ENCODE measurements at regions not wholly inside any gene's neighbourhood (a gene's known extent, or its start where the extent isn't known, plus 50 kb on each side); places are given as distances from the start of the nearest gene placed in this dataset.

DNA sequence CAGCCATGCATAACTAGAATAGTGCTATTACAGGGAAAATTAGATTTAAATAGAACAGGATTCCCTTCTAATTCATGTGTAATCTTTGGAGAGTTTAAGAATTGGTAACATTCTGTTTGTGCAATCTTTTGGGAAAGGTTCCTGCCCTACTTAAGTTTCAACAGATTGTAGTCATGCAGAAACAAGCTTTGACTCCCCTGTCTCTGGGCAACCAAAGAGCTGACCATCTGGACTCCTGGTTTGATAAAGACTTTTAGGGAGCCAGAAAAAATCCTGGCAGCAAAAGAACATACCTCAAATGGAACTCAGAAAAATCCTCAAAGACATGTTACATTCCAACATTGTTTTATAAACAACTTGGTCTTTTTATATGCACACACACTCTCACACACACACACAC is 191.1 kb upstream of the NEIL3 start:
- Histone ChIP-seq H3K9me3 (ENCODE audit: low read length) (no peaks in the 10 kb centered on the region), H3K36me3 (ENCODE audit: insufficient read depth, low read length) (no peaks in the 10 kb centered on the region), H3K27ac (ENCODE audit: low read depth, low read length) (no peak overlapping the region), H3K27me3 (ENCODE audit: control insufficient read depth in 1 of 2, insufficient read depth in 2 of 2, low read length in 2 of 2) (no peaks in the 10 kb centered on the region), H3K4me3 (ENCODE audit: low read depth in 1 of 2, low read length in 2 of 2) (no peak overlapping the region), H3K9ac (ENCODE audit: low read length) (no peak overlapping the region), H3K4me1 (ENCODE audit: insufficient read depth, low read length) (no peaks in the 10 kb centered on the region)

DNA sequence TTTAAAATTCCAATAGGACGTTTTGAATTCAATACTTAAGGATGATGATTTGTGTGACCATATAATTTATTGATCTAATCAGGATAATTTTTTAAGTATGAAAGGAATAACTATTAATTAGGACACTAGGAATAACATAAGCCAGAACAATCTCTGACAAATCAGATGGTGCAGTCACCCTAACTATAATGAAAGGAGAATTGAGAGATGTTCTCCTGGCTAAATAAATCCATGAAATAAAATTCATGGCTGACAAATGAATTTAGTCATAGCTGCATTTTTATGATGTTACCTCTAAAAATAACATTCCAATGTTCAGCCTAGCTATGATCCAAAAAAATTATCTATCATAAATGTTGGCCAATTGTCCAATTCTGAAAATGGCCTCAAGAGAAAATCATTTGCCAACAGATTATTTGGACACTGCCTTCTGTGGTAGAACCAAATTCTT is 190.6 kb upstream of the NEIL3 start:
- Histone ChIP-seq H3K27ac (ENCODE audit: low read depth, low read length) (no peak overlapping the region), H3K4me3 (ENCODE audit: low read depth in 1 of 2, low read length in 2 of 2) (no peak overlapping the region), H3K27me3 (ENCODE audit: control insufficient read depth in 1 of 2, insufficient read depth in 2 of 2, low read length in 2 of 2) (no peaks in the 10 kb centered on the region), H3K4me1 (ENCODE audit: insufficient read depth, low read length) (no peaks in the 10 kb centered on the region), H3K9me3 (ENCODE audit: low read length) (no peaks in the 10 kb centered on the region), H3K9ac (ENCODE audit: low read length) (no peak overlapping the region), H3K36me3 (ENCODE audit: insufficient read depth, low read length) (no peaks in the 10 kb centered on the region)

DNA sequence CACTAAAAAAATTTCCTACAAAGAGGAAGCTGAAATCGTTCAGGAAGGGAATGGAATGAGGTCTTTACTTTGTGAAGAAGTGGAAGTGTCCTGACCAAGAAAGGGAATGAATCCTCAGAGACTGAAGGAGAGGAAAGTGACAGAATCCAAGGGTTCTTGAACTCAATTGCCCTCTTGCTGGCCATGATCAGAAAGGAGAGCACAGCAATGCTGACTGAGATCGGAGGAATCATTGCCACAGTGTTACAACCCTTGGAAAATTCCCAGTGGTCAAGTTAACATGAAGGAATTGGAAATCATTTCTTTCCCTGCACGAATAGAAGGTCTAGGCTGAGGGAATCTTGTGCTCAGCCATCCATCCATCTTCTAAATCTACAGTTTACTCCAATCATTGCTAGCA is 190.0 kb upstream of the NEIL3 start:
- H3K9me3 ChIP-seq (ENCODE audit: low read length) = no peaks in the 10 kb centered on the region
- no peaks in the 10 kb centered on the region for H3K4me1 ChIP-seq (ENCODE audit: insufficient read depth, low read length)
- no peak overlapping the region for H3K9ac ChIP-seq (ENCODE audit: low read length)
- no peaks in the 10 kb centered on the region for H3K36me3 ChIP-seq (ENCODE audit: insufficient read depth, low read length)
- no peaks in the 10 kb centered on the region for H3K27me3 ChIP-seq (ENCODE audit: control insufficient read depth in 1 of 2, insufficient read depth in 2 of 2, low read length in 2 of 2)
- no peak overlapping the region for H3K27ac ChIP-seq (ENCODE audit: low read depth, low read length)
- H3K4me3 ChIP-seq (ENCODE audit: low read depth in 1 of 2, low read length in 2 of 2) = no peak overlapping the region

DNA sequence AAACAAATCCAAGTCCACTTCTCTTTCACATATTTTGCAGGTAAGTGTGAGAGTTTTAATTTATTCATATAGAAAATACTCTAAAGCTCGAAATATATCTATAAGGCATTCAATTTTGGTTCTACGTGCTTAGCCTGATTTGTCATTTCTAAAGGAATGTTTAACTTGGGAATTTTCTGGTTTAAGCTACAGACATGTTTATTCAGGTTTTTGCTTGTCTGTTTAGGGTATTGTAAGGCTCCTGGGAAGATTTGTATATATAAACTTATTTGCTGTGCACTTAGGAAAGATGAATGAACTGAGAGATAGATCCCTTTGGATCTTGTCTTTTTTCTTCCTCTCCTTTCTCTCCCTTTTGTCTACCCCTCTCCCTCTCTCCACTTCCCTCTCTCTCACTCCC is 185.9 kb upstream of the NEIL3 start:
- no peak overlapping the region for H3K4me3 ChIP-seq (ENCODE audit: low read depth in 1 of 2, low read length in 2 of 2)
- H3K36me3 ChIP-seq (ENCODE audit: insufficient read depth, low read length) = no peaks in the 10 kb centered on the region
- H3K9ac ChIP-seq (ENCODE audit: low read length) = no peak overlapping the region
- no peaks in the 10 kb centered on the region for H3K9me3 ChIP-seq (ENCODE audit: low read length)
- H3K27me3 ChIP-seq (ENCODE audit: control insufficient read depth in 1 of 2, insufficient read depth in 2 of 2, low read length in 2 of 2) = no peaks in the 10 kb centered on the region
- H3K27ac ChIP-seq (ENCODE audit: low read depth, low read length) = no peak overlapping the region
- H3K4me1 ChIP-seq (ENCODE audit: insufficient read depth, low read length) = no peaks in the 10 kb centered on the region

DNA sequence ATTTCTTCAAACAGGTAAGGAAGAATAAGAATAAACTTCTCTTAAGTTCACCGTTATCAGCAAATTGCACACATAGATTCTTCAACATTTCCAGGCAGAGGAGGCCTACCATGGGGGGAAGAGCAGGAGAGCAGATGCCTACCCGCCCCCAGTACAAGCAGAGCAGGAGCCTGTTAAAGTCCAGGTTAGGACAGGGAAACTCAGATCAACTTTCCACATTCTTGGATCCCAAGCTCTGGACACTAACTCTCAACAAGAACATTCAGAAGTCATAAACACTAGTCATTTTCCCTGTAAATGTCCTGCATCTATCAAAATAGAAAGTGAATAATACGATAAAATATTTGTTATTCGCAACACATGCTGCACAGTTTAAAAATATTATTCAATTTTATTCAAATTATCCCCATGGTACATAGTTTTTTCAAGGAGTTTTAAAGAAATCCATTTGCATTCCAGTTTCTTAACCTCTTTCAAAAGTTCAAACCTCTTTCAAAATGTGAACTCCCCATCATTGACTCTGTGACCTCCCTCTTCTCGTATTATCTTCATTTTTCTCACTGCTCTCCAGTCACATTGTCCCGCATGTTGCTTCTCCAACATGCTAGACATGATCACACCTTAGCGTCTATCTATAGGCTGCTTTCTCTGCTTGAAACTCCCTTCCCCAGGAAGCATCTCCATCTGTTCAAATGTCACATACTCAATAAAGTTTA is 185.2 kb upstream of the NEIL3 start:
- Histone ChIP-seq H3K4me3 (ENCODE audit: low read depth in 1 of 2, low read length in 2 of 2) (no peak overlapping the region), H3K9ac (ENCODE audit: low read length) (no peak overlapping the region)

DNA sequence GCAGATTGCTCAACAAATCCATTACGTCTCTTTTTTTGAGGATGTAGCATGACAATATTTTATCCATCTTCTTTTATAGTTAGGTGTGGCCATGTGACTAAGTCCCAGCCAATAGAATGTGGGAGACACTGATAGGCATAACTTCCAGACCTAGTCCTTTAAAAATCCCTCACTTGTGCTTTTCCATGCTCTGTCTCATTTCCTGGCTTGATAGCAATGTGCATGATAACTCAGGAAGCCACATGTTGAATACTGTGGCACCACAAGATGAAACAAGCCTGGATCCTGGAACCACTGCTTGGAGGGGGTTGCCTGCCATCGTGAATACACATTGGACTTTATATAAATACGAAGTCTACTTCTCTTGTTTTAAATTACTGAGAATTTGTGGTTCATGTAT is 184.0 kb upstream of the NEIL3 start:
- H3K36me3 ChIP-seq (ENCODE audit: insufficient read depth, low read length) = no peaks in the 10 kb centered on the region
- H3K27me3 ChIP-seq (ENCODE audit: control insufficient read depth in 1 of 2, insufficient read depth in 2 of 2, low read length in 2 of 2) = no peaks in the 10 kb centered on the region
- H3K9me3 ChIP-seq (ENCODE audit: low read length) = no peaks in the 10 kb centered on the region
- no peak overlapping the region for H3K4me3 ChIP-seq (ENCODE audit: low read depth in 1 of 2, low read length in 2 of 2)
- H3K9ac ChIP-seq (ENCODE audit: low read length) = no peak overlapping the region
- no peak overlapping the region for H3K27ac ChIP-seq (ENCODE audit: low read depth, low read length)
- H3K4me1 ChIP-seq (ENCODE audit: insufficient read depth, low read length) = no peaks in the 10 kb centered on the region

More for the DNA sequence above, 185.2 kb upstream of the NEIL3 start:
- H3K27me3 ChIP-seq (ENCODE audit: control insufficient read depth in 1 of 2, insufficient read depth in 2 of 2, low read length in 2 of 2) = no peaks in the 10 kb centered on the region
- H3K36me3 ChIP-seq (ENCODE audit: insufficient read depth, low read length) = no peaks in the 10 kb centered on the region
- no peaks in the 10 kb centered on the region for H3K9me3 ChIP-seq (ENCODE audit: low read length)
- H3K27ac ChIP-seq (ENCODE audit: low read depth, low read length) = no peak overlapping the region
- H3K4me1 ChIP-seq (ENCODE audit: insufficient read depth, low read length) = no peaks in the 10 kb centered on the region

DNA sequence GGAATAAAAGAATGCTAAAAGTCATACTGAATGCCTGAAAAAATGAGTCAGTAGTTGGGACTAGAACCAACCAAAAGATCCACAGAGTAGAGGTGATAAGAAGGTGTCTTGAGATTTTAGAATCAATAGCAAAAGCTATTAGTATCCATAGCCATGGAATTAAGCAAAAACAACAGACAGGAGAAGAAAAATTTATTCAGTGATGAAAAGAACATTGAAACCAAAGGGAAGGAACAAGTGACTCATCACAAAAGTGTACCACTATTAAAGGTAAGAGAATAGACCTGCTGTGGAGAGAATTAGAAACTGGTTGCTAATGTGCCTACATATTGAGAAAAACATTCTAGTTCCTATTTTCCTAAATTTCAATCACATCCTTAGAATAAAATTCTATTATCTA is 182.0 kb upstream of the NEIL3 start:
- Histone ChIP-seq H3K9me3 (ENCODE audit: low read length) (no peaks in the 10 kb centered on the region), H3K27me3 (ENCODE audit: control insufficient read depth in 1 of 2, insufficient read depth in 2 of 2, low read length in 2 of 2) (no peaks in the 10 kb centered on the region), H3K36me3 (ENCODE audit: insufficient read depth, low read length) (no peaks in the 10 kb centered on the region), H3K9ac (ENCODE audit: low read length) (no peak overlapping the region), H3K4me3 (ENCODE audit: low read depth in 1 of 2, low read length in 2 of 2) (no peak overlapping the region), H3K27ac (ENCODE audit: low read depth, low read length) (no peak overlapping the region), H3K4me1 (ENCODE audit: insufficient read depth, low read length) (no peaks in the 10 kb centered on the region)

DNA sequence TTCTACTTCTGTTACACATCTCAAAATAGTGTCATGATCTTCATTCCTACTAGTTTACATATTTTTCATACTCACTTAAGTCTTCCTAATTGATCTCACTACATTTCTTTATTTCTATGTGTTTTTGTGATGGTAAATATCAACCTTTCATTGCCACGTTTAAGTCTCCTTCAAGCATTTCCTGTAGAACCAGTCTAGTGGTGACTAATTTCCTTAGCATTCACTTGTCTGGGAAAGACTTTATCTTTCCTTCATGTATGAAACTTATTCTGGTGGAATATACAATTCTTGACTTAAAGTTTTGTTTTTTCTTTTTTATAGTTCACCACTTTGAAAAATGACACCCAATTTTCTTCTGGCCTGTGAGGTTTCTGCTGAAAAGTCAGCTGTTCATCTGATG is 181.4 kb upstream of the NEIL3 start:
- Histone ChIP-seq H3K9me3 (ENCODE audit: low read length) (no peaks in the 10 kb centered on the region), H3K36me3 (ENCODE audit: insufficient read depth, low read length) (no peaks in the 10 kb centered on the region), H3K27ac (ENCODE audit: low read depth, low read length) (no peak overlapping the region), H3K4me1 (ENCODE audit: insufficient read depth, low read length) (no peaks in the 10 kb centered on the region), H3K27me3 (ENCODE audit: control insufficient read depth in 1 of 2, insufficient read depth in 2 of 2, low read length in 2 of 2) (no peaks in the 10 kb centered on the region), H3K4me3 (ENCODE audit: low read depth in 1 of 2, low read length in 2 of 2) (no peak overlapping the region), H3K9ac (ENCODE audit: low read length) (no peak overlapping the region)

DNA sequence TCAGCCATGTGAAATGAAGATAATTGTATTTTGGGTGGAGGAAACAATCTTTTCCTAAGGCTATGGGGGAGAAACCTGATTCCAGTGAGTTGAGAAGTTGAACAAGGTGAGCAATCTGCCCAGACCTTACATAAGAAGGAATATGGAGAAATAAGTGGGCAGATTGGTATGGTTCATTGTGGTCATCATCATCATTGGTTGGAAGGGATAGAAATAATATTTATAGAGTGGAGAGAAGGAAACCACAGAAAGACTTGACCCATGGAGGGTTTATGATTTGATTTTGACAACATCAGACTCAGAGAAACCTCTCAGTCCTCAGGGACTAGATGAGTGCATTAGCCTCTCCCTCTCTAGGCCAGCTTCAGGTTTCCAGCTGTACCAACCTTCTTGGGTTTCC is 177.9 kb upstream of the NEIL3 start:
- H3K4me1 ChIP-seq (ENCODE audit: insufficient read depth, low read length) = no peaks in the 10 kb centered on the region
- H3K4me3 ChIP-seq (ENCODE audit: low read depth in 1 of 2, low read length in 2 of 2) = no peak overlapping the region
- H3K9me3 ChIP-seq (ENCODE audit: low read length) = no peaks in the 10 kb centered on the region
- H3K27me3 ChIP-seq (ENCODE audit: control insufficient read depth in 1 of 2, insufficient read depth in 2 of 2, low read length in 2 of 2) = no peaks in the 10 kb centered on the region
- H3K9ac ChIP-seq (ENCODE audit: low read length) = no peak overlapping the region
- H3K36me3 ChIP-seq (ENCODE audit: insufficient read depth, low read length) = no peaks in the 10 kb centered on the region
- H3K27ac ChIP-seq (ENCODE audit: low read depth, low read length) = no peak overlapping the region

DNA sequence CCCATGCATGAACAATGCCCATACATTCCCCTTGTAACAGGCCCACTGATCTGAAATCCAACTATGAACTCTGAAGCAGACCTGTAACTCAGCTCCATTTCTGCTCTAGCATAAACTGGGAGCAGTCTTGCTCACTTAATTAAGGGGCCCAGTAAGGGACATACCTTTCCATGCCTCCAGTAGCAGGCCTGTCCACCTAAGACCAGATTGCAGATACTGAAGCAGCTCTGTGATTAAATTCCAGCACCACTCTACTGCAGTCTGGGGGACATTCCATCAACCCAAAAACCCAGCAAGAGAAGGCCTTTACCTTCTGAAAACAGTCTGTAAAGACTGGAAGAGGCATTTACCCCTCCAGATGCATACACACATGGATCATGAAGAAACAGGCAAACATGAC is 162.0 kb upstream of the NEIL3 start:
- H3K9ac ChIP-seq (ENCODE audit: low read length) = no peak overlapping the region
- no peaks in the 10 kb centered on the region for H3K36me3 ChIP-seq (ENCODE audit: insufficient read depth, low read length)
- H3K27ac ChIP-seq (ENCODE audit: low read depth, low read length) = no peak overlapping the region
- H3K4me1 ChIP-seq (ENCODE audit: insufficient read depth, low read length) = no peaks in the 10 kb centered on the region
- H3K9me3 ChIP-seq (ENCODE audit: low read length) = no peaks in the 10 kb centered on the region
- H3K4me3 ChIP-seq (ENCODE audit: low read depth in 1 of 2, low read length in 2 of 2) = no peak overlapping the region
- no peaks in the 10 kb centered on the region for H3K27me3 ChIP-seq (ENCODE audit: control insufficient read depth in 1 of 2, insufficient read depth in 2 of 2, low read length in 2 of 2)

DNA sequence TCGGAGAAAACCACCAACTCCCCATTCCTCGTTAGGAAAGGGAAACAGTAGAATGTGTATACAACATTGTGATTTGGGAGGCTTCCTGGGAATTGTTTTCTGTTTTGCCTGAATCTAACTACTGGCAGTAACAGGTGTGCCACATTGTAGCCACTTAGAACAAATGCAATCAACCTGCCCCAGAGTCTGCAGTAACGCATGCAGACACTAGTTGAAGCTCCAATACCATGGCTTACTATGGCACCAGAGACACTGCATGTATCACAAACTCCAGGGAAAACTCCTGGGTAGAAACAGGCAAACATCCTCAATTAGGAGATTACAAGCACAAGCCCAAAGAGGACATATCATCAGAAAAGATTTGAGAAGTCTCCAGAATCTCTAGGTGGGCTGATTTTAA is 154.2 kb upstream of the NEIL3 start:
- Histone ChIP-seq H3K4me1 (ENCODE audit: insufficient read depth, low read length) (no peaks in the 10 kb centered on the region), H3K27me3 (ENCODE audit: control insufficient read depth in 1 of 2, insufficient read depth in 2 of 2, low read length in 2 of 2) (no peaks in the 10 kb centered on the region)

DNA sequence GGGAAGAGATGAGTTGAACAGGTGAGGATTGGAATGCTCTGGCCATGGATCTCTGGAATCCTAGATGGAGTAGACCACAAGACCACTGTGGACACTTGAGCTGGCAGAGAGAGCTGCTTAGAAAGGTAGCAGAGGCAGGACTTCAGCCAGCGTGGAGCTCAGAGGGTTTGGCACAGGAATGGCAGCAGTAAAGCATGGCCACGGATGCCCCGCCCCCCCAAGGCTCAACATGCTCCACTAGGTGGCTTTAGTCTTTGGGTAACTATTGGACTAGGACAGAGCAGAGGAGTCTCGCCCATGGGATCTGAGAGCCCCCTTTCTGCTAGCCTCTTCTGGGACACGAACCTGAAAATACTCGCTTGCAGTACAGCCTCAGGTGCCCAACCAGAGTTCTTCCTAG is 150.1 kb upstream of the NEIL3 start:
- Histone ChIP-seq H3K4me1 (ENCODE audit: insufficient read depth, low read length) (no peaks in the 10 kb centered on the region), H3K27me3 (ENCODE audit: control insufficient read depth in 1 of 2, insufficient read depth in 2 of 2, low read length in 2 of 2) (no peaks in the 10 kb centered on the region), H3K4me3 (ENCODE audit: low read depth in 1 of 2, low read length in 2 of 2) (no peak overlapping the region), H3K9ac (ENCODE audit: low read length) (no peak overlapping the region), H3K27ac (ENCODE audit: low read depth, low read length) (no peak overlapping the region), H3K9me3 (ENCODE audit: low read length) (no peaks in the 10 kb centered on the region), H3K36me3 (ENCODE audit: insufficient read depth, low read length) (no peaks in the 10 kb centered on the region)

More for the DNA sequence above, 154.2 kb upstream of the NEIL3 start:
- H3K36me3 ChIP-seq (ENCODE audit: insufficient read depth, low read length) = no peaks in the 10 kb centered on the region
- H3K27ac ChIP-seq (ENCODE audit: low read depth, low read length) = no peak overlapping the region
- no peak overlapping the region for H3K4me3 ChIP-seq (ENCODE audit: low read depth in 1 of 2, low read length in 2 of 2)
- H3K9me3 ChIP-seq (ENCODE audit: low read length) = no peaks in the 10 kb centered on the region
- H3K9ac ChIP-seq (ENCODE audit: low read length) = no peak overlapping the region

All from muscle layer of colon (tissue), 2 donors.